KMS-11 (cell line): ENCODE measurements at regions not wholly inside any gene's neighbourhood (a gene's known extent, or its start where the extent isn't known, plus 50 kb on each side); places are given as distances from the start of the nearest gene placed in this dataset.

ENCODE experiments used
- H2AFZ ChIP-seq: fragments of 200-600 bp; sonication (generic); 2 replicates; pipeline ENCODE4 v1.6.1; 2016; ENCODE audit warnings: antibody characterized with exemption, mixed run types, low read depth
- H3K27ac ChIP-seq: fragments of 200-600 bp; sonication (generic); 2 replicates; pipeline ENCODE4 v1.6.1; 2016; ENCODE audit warnings: mild to moderate bottlenecking, mixed run types
- H3K27me3 ChIP-seq: fragments of 200-600 bp; sonication (generic); 2 replicates; pipeline ENCODE4 v1.6.1; 2017; ENCODE audit warnings: mild to moderate bottlenecking, low read depth, mixed run types, moderate library complexity; ENCODE audit not compliant: insufficient read depth
- H3K36me3 ChIP-seq: fragments of 200-600 bp; sonication (generic); 2 replicates; pipeline ENCODE4 v1.6.1; 2017; ENCODE audit warnings: mild to moderate bottlenecking, mixed run types; ENCODE audit not compliant: insufficient read depth
- H3K4me1 ChIP-seq: fragments of 200-600 bp; sonication (generic); 2 replicates; pipeline ENCODE4 v1.6.1; 2016; ENCODE audit warnings: mild to moderate bottlenecking, low read depth, mixed run types; ENCODE audit not compliant: poor library complexity, severe bottlenecking
- H3K4me2 ChIP-seq: fragments of 200-600 bp; sonication (generic); 2 replicates; pipeline ENCODE4 v1.7.0; 2016; ENCODE audit warnings: mild to moderate bottlenecking, mixed run types
- H3K4me3 ChIP-seq: fragments of 200-600 bp; sonication (generic); IDR thresholded peaks from 2 replicates; pipeline ENCODE4 v1.6.1; 2017; ENCODE audit warnings: low read depth, low read length, mixed read lengths; ENCODE audit not compliant: insufficient read depth
- H3K79me2 ChIP-seq: fragments of 200-600 bp; sonication (generic); 2 replicates; pipeline ENCODE4 v1.6.1; 2016; ENCODE audit warnings: low read depth, mixed run types; ENCODE audit not compliant: insufficient read depth
- H3K9ac ChIP-seq: fragments of 200-600 bp; sonication (generic); 2 replicates; pipeline ENCODE4 v1.6.1; 2016; ENCODE audit warnings: mild to moderate bottlenecking, mixed run types
- H4K20me1 ChIP-seq: fragments of 200-600 bp; sonication (generic); 2 replicates; pipeline ENCODE4 v1.6.1; 2016; ENCODE audit warnings: mild to moderate bottlenecking, mixed run types; ENCODE audit not compliant: insufficient read depth
- TF ChIP-seq, protein P1 (sequence below): fragments of 200-600 bp; sonication (generic); conservative IDR thresholded peaks from 2 replicates; pipeline ENCODE4 v1.6.1; 2017; ENCODE audit warnings: low read depth, mild to moderate bottlenecking, antibody characterized with exemption, low read length, moderate library complexity, mixed read lengths

DNA sequence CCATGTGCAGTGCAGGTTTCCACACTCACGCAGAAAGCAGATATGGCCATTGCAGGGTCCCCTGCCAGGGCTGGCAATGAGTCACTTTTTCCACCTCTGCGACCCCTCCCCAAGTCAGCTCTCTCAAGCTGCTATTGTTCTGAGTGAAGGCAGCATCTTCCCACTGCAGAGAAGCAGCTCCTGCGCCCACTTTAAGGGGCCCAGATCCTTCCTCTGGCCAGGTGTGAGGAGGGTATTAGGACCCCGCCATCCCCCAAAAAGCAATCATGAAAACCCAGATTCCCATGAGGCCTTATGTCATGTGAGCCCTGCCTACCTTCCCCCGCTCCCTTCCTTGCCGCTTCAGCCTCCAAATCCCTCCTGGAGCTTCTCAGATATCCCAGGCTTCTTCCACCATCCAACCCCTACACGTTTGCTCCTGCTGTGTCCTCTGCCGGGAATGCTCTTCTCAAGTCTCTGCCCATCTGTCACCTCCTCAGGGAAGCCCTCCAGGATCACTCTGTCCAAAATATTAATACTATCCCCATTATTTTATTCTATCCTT lies 220.3 kb downstream of the NFATC2 start:
- Histone ChIP-seq H2AFZ (no peak overlapping the region), H3K4me3 (no peak overlapping the region), H3K36me3 (no peaks in the 10 kb centered on the region), H3K79me2 (no peaks in the 10 kb centered on the region), H3K9ac (no peak overlapping the region), H3K27me3 (no peaks in the 10 kb centered on the region), H3K4me1 (no peaks in the 10 kb centered on the region), H3K4me2 (no peak overlapping the region), H4K20me1 (no peaks in the 10 kb centered on the region), H3K27ac (no peak overlapping the region)
- TF ChIP-seq, protein P1, sequence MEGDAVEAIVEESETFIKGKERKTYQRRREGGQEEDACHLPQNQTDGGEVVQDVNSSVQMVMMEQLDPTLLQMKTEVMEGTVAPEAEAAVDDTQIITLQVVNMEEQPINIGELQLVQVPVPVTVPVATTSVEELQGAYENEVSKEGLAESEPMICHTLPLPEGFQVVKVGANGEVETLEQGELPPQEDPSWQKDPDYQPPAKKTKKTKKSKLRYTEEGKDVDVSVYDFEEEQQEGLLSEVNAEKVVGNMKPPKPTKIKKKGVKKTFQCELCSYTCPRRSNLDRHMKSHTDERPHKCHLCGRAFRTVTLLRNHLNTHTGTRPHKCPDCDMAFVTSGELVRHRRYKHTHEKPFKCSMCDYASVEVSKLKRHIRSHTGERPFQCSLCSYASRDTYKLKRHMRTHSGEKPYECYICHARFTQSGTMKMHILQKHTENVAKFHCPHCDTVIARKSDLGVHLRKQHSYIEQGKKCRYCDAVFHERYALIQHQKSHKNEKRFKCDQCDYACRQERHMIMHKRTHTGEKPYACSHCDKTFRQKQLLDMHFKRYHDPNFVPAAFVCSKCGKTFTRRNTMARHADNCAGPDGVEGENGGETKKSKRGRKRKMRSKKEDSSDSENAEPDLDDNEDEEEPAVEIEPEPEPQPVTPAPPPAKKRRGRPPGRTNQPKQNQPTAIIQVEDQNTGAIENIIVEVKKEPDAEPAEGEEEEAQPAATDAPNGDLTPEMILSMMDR: no peak

DNA sequence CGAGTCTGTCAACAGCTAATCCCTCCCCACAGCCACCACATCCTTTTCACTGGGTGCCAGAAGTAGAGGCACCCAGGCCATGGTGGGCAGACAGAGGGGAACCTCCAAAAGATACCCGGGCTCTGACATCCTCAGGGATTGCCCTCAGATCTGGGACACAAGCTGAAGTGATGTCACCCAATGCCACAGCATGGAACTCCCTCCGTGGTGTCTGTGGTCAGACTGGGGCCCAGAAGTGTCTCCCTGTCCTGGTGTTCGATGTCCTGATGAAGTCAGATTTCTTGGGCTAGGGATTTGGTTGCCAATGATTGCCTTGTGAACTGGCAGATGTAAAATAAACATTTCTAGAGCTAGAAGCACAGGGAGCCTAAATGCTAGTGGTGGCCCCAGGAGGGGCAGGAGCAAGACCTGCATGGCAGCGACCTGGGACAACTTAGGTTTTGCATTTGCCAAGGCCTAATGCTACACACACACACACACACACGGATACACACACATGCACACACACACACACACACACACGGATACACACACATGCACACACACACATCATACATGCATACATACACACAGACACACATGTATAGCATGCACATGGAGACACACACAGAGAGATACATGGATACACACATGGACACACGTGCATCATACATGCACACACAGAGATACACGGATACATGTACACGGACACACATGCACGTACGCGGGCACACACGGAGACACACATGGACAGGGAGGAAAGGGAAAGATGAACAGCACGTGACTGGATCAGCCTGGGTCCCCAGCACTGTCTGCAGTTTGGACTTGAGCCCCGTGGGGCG lies 221.0 kb downstream of the NFATC2 start:
- Histone ChIP-seq H3K4me3 (no peak overlapping the region), H3K36me3 (no peaks in the 10 kb centered on the region), H2AFZ (no peak overlapping the region), H3K9ac (no peak overlapping the region), H3K4me1 (no peaks in the 10 kb centered on the region), H3K27ac (no peak overlapping the region), H4K20me1 (no peaks in the 10 kb centered on the region), H3K4me2 (no peak overlapping the region), H3K27me3 (no peaks in the 10 kb centered on the region), H3K79me2 (no peaks in the 10 kb centered on the region)
- TF ChIP-seq, protein P1: no peak

DNA sequence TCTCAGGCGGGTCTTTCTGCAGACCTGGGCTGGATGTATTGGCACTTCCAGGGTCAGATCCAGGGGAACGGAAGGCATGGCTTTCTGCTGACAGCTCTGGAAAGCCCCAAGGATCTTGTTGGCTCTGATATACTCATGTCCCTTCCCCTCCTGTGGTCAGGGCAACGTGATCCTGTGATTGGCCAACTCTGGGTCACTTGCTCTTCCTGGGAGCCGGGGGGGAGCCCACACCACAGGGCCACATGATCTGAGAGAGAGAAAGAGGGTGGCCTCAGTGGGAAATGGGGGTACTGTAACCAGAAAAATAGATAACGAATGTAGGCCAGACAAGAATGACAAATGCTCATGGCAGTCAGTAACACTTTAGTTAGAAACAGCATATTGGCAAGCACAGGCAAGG lies 223.0 kb downstream of the NFATC2 start:
- no peaks in the 10 kb centered on the region for H3K36me3 ChIP-seq
- H4K20me1 ChIP-seq: no peaks in the 10 kb centered on the region
- H3K4me2 ChIP-seq: no peak overlapping the region
- H3K4me3 ChIP-seq: no peak overlapping the region
- H3K27me3 ChIP-seq: no peaks in the 10 kb centered on the region
- H3K9ac ChIP-seq: no peak overlapping the region
- H3K79me2 ChIP-seq: no peaks in the 10 kb centered on the region
- H2AFZ ChIP-seq: no peak overlapping the region
- TF ChIP-seq, protein P1: no peak
- no peaks in the 10 kb centered on the region for H3K4me1 ChIP-seq
- H3K27ac ChIP-seq: no peak overlapping the region

DNA sequence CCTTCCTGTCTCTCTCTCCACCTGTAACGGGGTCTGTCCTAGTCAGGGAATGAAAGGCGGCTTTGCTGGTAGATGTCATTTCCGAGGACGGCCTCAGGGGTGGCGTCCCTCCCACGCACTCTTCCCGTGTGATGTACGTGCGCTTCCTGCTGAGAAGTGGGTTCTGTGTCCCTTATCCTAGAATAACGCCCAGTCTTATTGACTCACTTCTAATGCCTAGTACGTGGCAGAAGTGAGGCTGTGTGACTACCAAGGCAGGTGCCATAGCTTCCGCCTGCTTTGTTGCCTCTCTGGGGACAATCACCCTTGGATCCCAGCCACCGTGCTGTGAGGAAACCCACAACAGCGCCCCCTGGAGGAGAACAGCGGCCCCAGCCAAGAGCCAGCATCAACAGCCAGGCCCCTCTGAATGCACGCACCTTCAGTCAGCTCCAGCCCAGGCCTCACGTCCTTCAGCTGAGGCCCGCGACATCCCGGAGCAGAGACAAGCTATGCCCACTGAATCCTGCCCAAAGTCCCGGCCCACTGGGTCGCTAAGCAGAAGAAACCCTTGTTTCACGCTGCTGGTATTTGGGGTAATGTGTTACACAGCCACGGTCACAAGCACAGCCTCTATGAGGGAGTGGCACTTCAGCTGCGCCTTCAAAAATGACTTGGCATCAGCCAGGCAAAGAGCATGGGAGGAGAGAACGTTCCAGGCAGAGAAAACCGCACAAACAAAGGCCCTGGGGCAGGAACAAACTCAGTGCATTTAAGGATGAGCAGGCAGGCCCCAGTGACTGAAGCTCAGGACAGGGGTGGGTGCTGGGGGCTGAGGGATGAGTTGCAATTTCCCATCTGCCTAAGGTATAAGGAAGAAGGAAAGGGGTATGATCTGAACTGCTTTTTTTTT lies 224.2 kb downstream of the NFATC2 start:
- Histone ChIP-seq H3K4me2 (no peak overlapping the region), H4K20me1 (no peaks in the 10 kb centered on the region), H3K27ac (no peak overlapping the region), H3K4me3 (no peak overlapping the region), H2AFZ (no peak overlapping the region), H3K4me1 (no peaks in the 10 kb centered on the region), H3K9ac (no peak overlapping the region), H3K36me3 (no peaks in the 10 kb centered on the region), H3K27me3 (no peaks in the 10 kb centered on the region), H3K79me2 (no peaks in the 10 kb centered on the region)
- TF ChIP-seq, protein P1: peak; percentile 62
